Left ventricle myocardium inferior (tissue), 1 donor: ENCODE measurements at regions not wholly inside any gene's neighbourhood (a gene's known extent, or its start where the extent isn't known, plus 50 kb on each side); places are given as distances from the start of the nearest gene placed in this dataset.

Source experiments
- DNase-seq: peaks from one replicate; pipeline ENCODE4 v3.0.0-alpha.2; 2020
- H3K27ac ChIP-seq: fragments of 200-600 bp; replicated peaks from 2 replicates; pipeline ENCODE4 v1.8.0; 2021
- H3K27me3 ChIP-seq: fragments of 200-600 bp; 2 replicates; pipeline ENCODE4 v1.8.0; 2021; ENCODE audit warnings: low read depth
- H3K36me3 ChIP-seq: fragments of 200-600 bp; 2 replicates; pipeline ENCODE4 v1.8.0; 2021
- H3K4me1 ChIP-seq: fragments of 200-600 bp; 2 replicates; pipeline ENCODE4 v1.8.0; 2021
- H3K4me3 ChIP-seq: fragments of 200-600 bp; 2 replicates; pipeline ENCODE4 v1.8.0; 2021; ENCODE audit warnings: mild to moderate bottlenecking, moderate library complexity
- H3K9me3 ChIP-seq: fragments of 200-600 bp; replicated peaks from 2 replicates; pipeline ENCODE4 v1.8.0; 2021
- intact Hi-C: fragments of 100-400 bp; cut with micrococcal nuclease; formaldehyde crosslinking; loops from one replicate; pipeline ENCODE4 v1.11.0; 2022
- TF ChIP-seq, protein P1 (sequence below): fragments of 200-600 bp; IDR thresholded peaks from 2 replicates; pipeline ENCODE4 v1.8.0; 2021; ENCODE audit warnings: antibody characterized with exemption, mild to moderate bottlenecking, borderline replicate concordance
- donor health status: DM: no; HTN: yes; CAD: no; lungs with severe emphysema.

DNA sequence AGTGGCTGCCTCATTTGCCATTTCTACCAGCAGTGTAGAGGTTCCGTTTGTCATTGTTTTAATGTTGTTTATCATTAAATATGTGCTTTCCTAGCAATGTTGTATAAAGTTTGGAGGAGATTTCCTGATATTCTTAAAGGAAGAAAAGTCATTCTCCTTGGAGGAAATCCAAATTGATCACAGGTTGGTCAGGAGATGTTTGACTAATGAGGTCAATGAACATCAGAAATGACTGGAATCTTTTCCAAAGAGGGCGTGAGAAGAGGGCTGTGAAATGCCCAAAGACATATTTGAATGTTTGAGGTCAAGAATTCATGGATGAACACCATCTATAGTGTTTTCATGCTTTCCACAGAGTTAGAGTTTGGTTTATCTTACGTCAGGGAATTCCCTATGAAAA, 471.3 kb downstream of the MAT2B start:
- no peaks in the 10 kb centered on the region for H3K27me3 ChIP-seq
- TF ChIP-seq, protein P1, sequence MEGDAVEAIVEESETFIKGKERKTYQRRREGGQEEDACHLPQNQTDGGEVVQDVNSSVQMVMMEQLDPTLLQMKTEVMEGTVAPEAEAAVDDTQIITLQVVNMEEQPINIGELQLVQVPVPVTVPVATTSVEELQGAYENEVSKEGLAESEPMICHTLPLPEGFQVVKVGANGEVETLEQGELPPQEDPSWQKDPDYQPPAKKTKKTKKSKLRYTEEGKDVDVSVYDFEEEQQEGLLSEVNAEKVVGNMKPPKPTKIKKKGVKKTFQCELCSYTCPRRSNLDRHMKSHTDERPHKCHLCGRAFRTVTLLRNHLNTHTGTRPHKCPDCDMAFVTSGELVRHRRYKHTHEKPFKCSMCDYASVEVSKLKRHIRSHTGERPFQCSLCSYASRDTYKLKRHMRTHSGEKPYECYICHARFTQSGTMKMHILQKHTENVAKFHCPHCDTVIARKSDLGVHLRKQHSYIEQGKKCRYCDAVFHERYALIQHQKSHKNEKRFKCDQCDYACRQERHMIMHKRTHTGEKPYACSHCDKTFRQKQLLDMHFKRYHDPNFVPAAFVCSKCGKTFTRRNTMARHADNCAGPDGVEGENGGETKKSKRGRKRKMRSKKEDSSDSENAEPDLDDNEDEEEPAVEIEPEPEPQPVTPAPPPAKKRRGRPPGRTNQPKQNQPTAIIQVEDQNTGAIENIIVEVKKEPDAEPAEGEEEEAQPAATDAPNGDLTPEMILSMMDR, result no peak
- no peaks in the 10 kb centered on the region for H3K36me3 ChIP-seq
- intact Hi-C loops, result no loop called here
- peaks cover 4% of the 10 kb centered on the region for H3K9me3 ChIP-seq
- no peak for DNase-seq
- no peaks in the 10 kb centered on the region for H3K4me1 ChIP-seq
- H3K4me3 ChIP-seq, result no peak overlapping the region
- no peak overlapping the region for H3K27ac ChIP-seq

DNA sequence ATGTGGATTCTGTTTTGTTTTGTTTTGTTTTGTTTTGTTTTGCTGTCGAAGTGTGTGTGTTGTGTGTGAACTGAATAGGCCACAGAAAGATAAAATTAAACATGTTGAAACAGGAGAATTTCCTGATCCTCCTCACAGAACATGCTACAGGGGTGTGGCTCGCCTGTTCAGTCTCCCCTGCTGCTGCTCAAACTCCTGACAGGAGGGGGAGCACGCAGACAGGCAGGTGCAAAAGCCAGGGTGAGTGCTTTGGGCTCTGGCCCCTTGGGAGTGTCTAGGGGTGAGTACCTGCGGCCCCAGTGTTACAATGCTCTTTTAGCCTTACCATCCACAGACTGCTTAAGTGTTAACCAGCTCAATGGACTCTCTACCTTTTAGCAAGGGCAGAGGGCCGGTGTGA, 473.5 kb downstream of the MAT2B start:
- TF ChIP-seq, protein P1, result no peak
- no peaks in the 10 kb centered on the region for H3K36me3 ChIP-seq
- H3K9me3 ChIP-seq, result no peaks in the 10 kb centered on the region
- no peaks in the 10 kb centered on the region for H3K4me1 ChIP-seq
- no peak overlapping the region for H3K27ac ChIP-seq
- no peaks in the 10 kb centered on the region for H3K27me3 ChIP-seq
- no peak for DNase-seq
- intact Hi-C loops, result no loop called here
- H3K4me3 ChIP-seq, result no peak overlapping the region

DNA sequence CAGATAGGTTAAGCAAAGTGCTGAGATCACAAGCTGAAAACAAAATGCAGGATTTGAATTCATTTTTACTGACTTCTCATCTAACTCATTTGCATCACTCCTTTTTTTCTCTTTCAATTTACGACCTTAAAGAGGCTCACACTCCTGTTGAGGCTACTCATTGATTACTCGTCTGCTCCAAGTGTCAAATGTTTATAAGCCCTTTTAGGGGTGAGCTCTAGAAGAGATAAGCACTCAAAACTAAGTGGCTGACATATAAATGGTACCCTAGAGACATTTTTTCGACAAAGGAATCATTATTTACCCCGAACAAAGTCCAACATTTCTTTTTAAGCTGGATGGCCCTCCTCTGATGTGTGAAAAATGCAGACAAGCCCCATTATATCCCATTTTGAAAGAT, 483.1 kb downstream of the MAT2B start:
- H3K4me3 ChIP-seq, result no peak overlapping the region
- intact Hi-C loops, result no loop called here
- no peaks in the 10 kb centered on the region for H3K4me1 ChIP-seq
- no peak for DNase-seq
- no peaks in the 10 kb centered on the region for H3K36me3 ChIP-seq
- H3K27ac ChIP-seq, result no peak overlapping the region
- H3K27me3 ChIP-seq, result no peaks in the 10 kb centered on the region
- TF ChIP-seq, protein P1, result no peak
- no peaks in the 10 kb centered on the region for H3K9me3 ChIP-seq

DNA sequence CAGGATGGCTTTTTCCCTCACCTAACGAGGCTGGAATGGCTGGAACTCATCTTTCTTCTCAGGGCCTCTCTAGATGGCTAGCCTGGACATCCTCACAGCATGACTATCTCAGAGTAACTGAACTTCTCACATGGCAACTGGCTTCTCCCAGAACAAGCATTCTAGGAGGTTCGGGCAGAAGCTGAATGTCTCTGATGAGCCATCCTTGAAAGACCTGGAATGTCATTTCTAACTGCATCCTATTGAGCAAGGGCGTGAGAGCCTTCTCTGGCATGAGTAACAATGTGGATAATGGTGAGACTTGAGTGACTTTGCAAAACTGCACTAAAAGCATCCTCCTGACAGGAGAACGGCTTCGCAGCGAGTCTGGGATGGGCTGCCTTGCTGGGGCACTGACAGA, 487.7 kb downstream of the MAT2B start:
- H3K4me3 ChIP-seq, result no peak overlapping the region
- no peaks in the 10 kb centered on the region for H3K4me1 ChIP-seq
- H3K27me3 ChIP-seq, result no peaks in the 10 kb centered on the region
- TF ChIP-seq, protein P1, result no peak
- intact Hi-C loops, result no loop called here
- no peak overlapping the region for H3K27ac ChIP-seq
- no peak for DNase-seq
- H3K9me3 ChIP-seq, result no peaks in the 10 kb centered on the region
- no peaks in the 10 kb centered on the region for H3K36me3 ChIP-seq

DNA sequence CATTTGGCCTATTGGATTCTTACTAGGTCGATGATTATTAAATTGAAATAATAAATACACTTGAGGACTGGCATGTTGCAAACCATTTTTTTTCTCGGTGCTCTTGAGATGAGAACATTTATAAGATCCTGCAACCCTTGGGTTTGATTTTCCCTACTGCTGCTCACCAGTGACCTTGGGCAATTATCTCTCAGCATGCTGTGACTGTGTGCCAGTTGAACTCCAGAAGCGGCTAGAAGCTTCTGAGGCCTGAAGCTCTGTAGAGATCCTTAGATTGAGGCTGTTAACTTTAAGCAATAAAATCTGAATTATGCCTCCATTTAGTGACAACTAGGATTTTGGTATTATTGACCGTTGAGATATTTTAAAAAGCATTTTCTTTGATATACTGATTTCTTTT, 489.8 kb downstream of the MAT2B start:
- Histone ChIP-seq H3K4me3 (no peak overlapping the region), H3K9me3 (no peaks in the 10 kb centered on the region), H3K4me1 (no peaks in the 10 kb centered on the region), H3K27me3 (no peaks in the 10 kb centered on the region), H3K27ac (no peak overlapping the region), H3K36me3 (no peaks in the 10 kb centered on the region)
- TF ChIP-seq, protein P1, result no peak
- intact Hi-C loops, result no loop called here
- DNase-seq, result no peak

DNA sequence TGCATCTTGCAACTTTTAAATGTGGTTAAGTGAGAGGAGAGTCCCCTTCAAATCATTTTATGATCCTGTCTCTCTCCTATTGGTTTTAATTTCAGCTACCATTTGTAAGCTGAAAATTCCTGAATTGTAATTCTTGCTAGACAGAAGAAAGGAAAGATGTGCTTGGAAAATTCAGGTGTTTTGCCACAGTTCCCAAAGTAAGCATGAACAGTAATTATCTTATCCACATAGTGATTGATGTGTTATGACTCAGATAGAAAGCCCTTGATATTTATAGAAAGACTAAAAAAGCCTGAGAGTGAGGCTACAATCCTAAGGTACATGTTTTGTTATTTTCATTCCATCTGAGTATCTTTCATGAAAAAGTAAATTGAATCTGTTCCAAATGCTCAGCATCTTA, 492.5 kb downstream of the MAT2B start:
- intact Hi-C loops, result no loop called here
- no peaks in the 10 kb centered on the region for H3K4me1 ChIP-seq
- TF ChIP-seq, protein P1, result no peak
- H3K4me3 ChIP-seq, result no peak overlapping the region
- H3K9me3 ChIP-seq, result no peaks in the 10 kb centered on the region
- no peaks in the 10 kb centered on the region for H3K36me3 ChIP-seq
- no peaks in the 10 kb centered on the region for H3K27me3 ChIP-seq
- no peak overlapping the region for H3K27ac ChIP-seq
- DNase-seq, result no peak
